GM21367 (cell line): ENCODE measurements at regions not wholly inside any gene's neighbourhood (a gene's known extent, or its start where the extent isn't known, plus 50 kb on each side); places are given as distances from the start of the nearest gene placed in this dataset.
A peak's percentile ranks its signal among the peaks of the same experiment; 100 is the strongest.
"Not testable (repeated sequence)": the region's sequence is repeated elsewhere in the genome, so short reads cannot be mapped to it uniquely, and the experiment has no call there.

Experiments used
- ATAC-seq: cut with Tn5 transposase; IDR thresholded peaks from one replicate; pipeline ENCODE4 v1.9.1; 2021; ENCODE audit not compliant: unreplicated experiment

- no peak for ATAC-seq
Observed at GRCh38 chr10:62585211-62585775, 211.1 kb downstream of the ZNF365 start.

GRCh38 chr10:62587011-62587410 is 212.8 kb downstream of the ZNF365 start:
- no peak for ATAC-seq

- ATAC-seq = no peak
Observed at GRCh38 chr10:62588116-62588515, 213.9 kb downstream of the ZNF365 start.

- no peak for ATAC-seq
Observed at GRCh38 chr10:62589689-62590088, 214.8 kb upstream of the ADO start.

- ATAC-seq = no peak
Observed at GRCh38 chr10:62590306-62590705, 214.2 kb upstream of the ADO start.

- ATAC-seq = peak; percentile 76
Observed at GRCh38 chr10:62594093-62594520, 210.4 kb upstream of the ADO start.

GRCh38 chr10:62597226-62597625 is 207.3 kb upstream of the ADO start:
- ATAC-seq = no peak

GRCh38 chr10:62599161-62599560 is 205.4 kb upstream of the ADO start:
- no peak for ATAC-seq

- ATAC-seq = not testable (repeated sequence)
Observed at GRCh38 chr10:62606551-62606950, 198.0 kb upstream of the ADO start.

GRCh38 chr10:62608189-62608875 is 196.2 kb upstream of the ADO start:
- ATAC-seq = not testable (repeated sequence)

- peak; percentile 81 for ATAC-seq
Observed at GRCh38 chr10:62610649-62611229, 193.8 kb upstream of the ADO start.

GRCh38 chr10:62613424-62613823 is 191.1 kb upstream of the ADO start:
- no peak for ATAC-seq

GRCh38 chr10:62613859-62614258 is 190.7 kb upstream of the ADO start:
- no peak for ATAC-seq

- no peak for ATAC-seq
Observed at GRCh38 chr10:62614389-62615157, 189.9 kb upstream of the ADO start.

- ATAC-seq = no peak
Observed at GRCh38 chr10:62616885-62617590, 187.5 kb upstream of the ADO start.

GRCh38 chr10:62617652-62618051 is 186.9 kb upstream of the ADO start:
- no peak for ATAC-seq

- no peak for ATAC-seq
Observed at GRCh38 chr10:62618054-62618453, 186.5 kb upstream of the ADO start.

GRCh38 chr10:62618576-62619412 is 185.7 kb upstream of the ADO start:
- peak; percentile 53 for ATAC-seq

GRCh38 chr10:62619413-62619738 is 185.1 kb upstream of the ADO start:
- ATAC-seq = no peak

- ATAC-seq = no peak
Observed at GRCh38 chr10:62620491-62620890, 184.0 kb upstream of the ADO start.
